Body of pancreas (tissue), 4 donors: ENCODE measurements at regions not wholly inside any gene's neighbourhood (a gene's known extent, or its start where the extent isn't known, plus 50 kb on each side); places are given as distances from the start of the nearest gene placed in this dataset.

Experiments used
- CTCF ChIP-seq, 7 experiments: fragments of 450-650 bp in 4 of 7; fragments of 200-600 bp in 3 of 7; sonication (generic) in 3 of 7; IDR thresholded peaks; one replicate each; pipeline ENCODE4 v1.5.1; 2016 to 2019; ENCODE audit warnings: antibody characterized with exemption in 7 of 7
- POLR2A ChIP-seq, 3 donors: fragments of 450-650 bp; IDR thresholded peaks; one replicate each; pipeline ENCODE4 v1.6.1; 2016; ENCODE audit warnings: antibody characterized with exemption in 3 of 3, mild to moderate bottlenecking in 2 of 3

GRCh38 chr5:175215906-175216305 is 228.1 kb downstream of the DRD1 start:
- no peak for TF ChIP-seq CTCF (IDR thresholded peaks at IDR 0.05)
- no peak for TF ChIP-seq POLR2A (IDR thresholded peaks at IDR 0.05)
